NT2/D1 (cell line): ENCODE measurements at regions not wholly inside any gene's neighbourhood (a gene's known extent, or its start where the extent isn't known, plus 50 kb on each side); places are given as distances from the start of the nearest gene placed in this dataset.

Source experiments
- DNase-seq: peaks from one replicate; pipeline ENCODE4 v3.0.0-alpha.2; 2011; ENCODE audit warnings: low read depth, low spot score
- H3K27me3 ChIP-seq: 2 replicates; pipeline ENCODE4 v1.6.0; 2011; ENCODE audit warnings: mild to moderate bottlenecking; ENCODE audit not compliant: insufficient read length, insufficient read depth
- H3K36me3 ChIP-seq: 2 replicates; pipeline ENCODE4 v1.6.1; 2011; ENCODE audit warnings: mild to moderate bottlenecking, low read length, mixed read lengths; ENCODE audit not compliant: insufficient read depth, insufficient read length
- H3K4me1 ChIP-seq: 2 replicates; pipeline ENCODE4 v1.5.1; 2011; ENCODE audit not compliant: insufficient read depth, insufficient read length
- H3K4me3 ChIP-seq: 2 replicates; pipeline ENCODE4 v1.5.1; 2011; ENCODE audit warnings: low read depth; ENCODE audit not compliant: insufficient read length
- H3K9ac ChIP-seq: 2 replicates; pipeline ENCODE4 v1.6.0; 2011; ENCODE audit warnings: low read depth; ENCODE audit not compliant: insufficient read length
- H3K9me3 ChIP-seq: 2 replicates; pipeline ENCODE4 v1.5.1; 2011; ENCODE audit warnings: mild to moderate bottlenecking, low read length; ENCODE audit not compliant: insufficient read depth
- SUZ12 ChIP-seq: IDR thresholded peaks from 2 replicates; pipeline ENCODE4 v1.6.1; 2011; ENCODE audit not compliant: insufficient read length, insufficient read depth; ENCODE audit errors: extremely low read depth
- YY1 ChIP-seq: IDR thresholded peaks from 2 replicates; pipeline ENCODE4 v1.6.1; 2011; ENCODE audit not compliant: insufficient read length, insufficient read depth
- ZNF274 ChIP-seq: IDR thresholded peaks from 2 replicates; pipeline ENCODE4 v1.6.1; 2011; ENCODE audit warnings: mild to moderate bottlenecking, low read depth, low read length

DNA sequence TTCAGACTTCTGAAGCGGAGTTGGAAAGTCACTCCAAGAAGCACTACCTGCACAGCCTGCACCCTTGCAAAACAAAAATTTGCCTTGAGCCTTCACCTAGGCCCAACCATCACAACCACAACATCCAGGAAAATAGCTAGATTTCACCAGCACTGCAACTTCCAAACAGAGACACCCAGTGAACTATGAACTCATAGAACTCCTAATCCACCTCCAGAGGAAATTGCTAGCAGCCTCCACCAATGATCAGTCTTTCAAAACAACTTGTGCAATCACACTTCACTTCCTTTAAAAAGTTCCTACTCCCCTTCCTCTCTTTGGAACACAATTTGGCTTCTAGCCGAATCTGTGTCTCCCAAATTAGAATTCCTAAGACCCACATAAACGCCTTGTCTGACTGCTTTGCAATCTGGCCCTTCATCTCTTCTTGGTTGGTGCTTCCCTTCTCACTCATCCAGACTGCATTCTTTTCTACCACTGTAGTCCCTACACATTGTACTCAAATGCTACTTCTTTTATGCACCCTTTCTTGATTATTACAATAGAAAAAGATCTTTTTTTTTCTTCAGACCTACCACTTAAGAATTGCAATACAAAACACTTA is 489.2 kb upstream of the ARGLU1 start:
- Histone ChIP-seq H3K9ac (no peak overlapping the region), H3K36me3 (no peaks in the 10 kb centered on the region), H3K27me3 (no peaks in the 10 kb centered on the region), H3K4me3 (no peak overlapping the region), H3K9me3 (no peaks in the 10 kb centered on the region), H3K4me1 (no peaks in the 10 kb centered on the region)
- DNase-seq = no peak
- TF ChIP-seq ZNF274 (no peak), YY1 (no peak), SUZ12 (no peak)

DNA sequence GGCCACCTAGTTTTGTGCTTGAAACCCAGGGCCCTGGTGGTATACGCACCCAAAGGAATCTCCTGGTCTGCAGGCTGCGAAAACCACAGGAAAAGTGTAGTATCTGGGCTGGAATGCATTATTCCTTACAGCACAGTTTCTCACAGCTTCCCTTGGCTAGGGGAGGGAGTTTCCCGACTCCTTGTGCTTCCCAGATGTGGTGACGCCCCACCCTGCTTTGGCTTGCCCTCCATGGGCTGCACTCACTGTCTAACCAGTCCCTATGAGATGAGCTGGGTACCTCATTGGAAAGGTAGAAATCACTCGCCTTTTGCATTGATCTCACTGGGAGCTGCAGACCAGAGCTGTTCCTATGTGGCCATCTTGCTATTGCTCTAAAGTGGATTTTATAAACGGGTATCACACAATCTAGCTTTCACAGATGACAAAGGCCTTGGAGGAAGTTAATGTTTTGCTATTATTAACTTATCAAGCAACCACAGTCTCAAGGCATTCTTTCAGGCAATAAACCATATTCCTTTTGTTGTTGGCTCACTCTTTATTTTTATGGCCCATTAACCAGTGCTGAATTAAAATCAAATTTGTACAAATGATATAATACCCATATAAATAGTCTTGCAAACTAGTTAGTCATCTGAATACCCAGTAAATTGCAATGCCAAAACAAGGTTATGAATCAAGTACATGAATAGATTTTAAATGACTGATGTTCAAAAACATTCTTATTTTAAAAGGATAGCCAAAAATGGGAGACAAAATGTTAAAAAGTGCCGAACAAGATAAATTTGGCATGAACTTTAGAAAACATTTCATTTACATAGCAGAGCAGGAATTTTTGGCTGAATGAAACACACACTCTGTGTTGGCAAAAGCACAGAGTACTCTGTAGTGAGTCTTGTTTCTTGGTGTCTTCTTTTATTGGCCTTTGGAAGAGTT is 475.4 kb upstream of the ARGLU1 start:
- Histone ChIP-seq H3K9ac (no peak overlapping the region), H3K9me3 (no peaks in the 10 kb centered on the region), H3K4me1 (no peaks in the 10 kb centered on the region), H3K27me3 (no peaks in the 10 kb centered on the region), H3K4me3 (no peak overlapping the region), H3K36me3 (no peaks in the 10 kb centered on the region)
- no peak for TF ChIP-seq ZNF274
- TF ChIP-seq YY1 = no peak
- no peak for TF ChIP-seq SUZ12
- DNase-seq = no peak

- Histone ChIP-seq H3K4me3 (no peak overlapping the region), H3K9ac (no peak overlapping the region), H3K36me3 (no peaks in the 10 kb centered on the region), H3K9me3 (no peaks in the 10 kb centered on the region), H3K27me3 (no peaks in the 10 kb centered on the region), H3K4me1 (no peaks in the 10 kb centered on the region)
- DNase-seq = no peak
- TF ChIP-seq ZNF274 (no peak), SUZ12 (no peak), YY1 (no peak)
These were observed 467.8 kb upstream of the ARGLU1 start for GRCh38 chr13:107035778-107036177.

GRCh38 chr13:107035186-107035585 is 467.2 kb upstream of the ARGLU1 start:
- Histone ChIP-seq H3K9me3 (no peaks in the 10 kb centered on the region), H3K27me3 (no peaks in the 10 kb centered on the region), H3K4me1 (no peaks in the 10 kb centered on the region), H3K36me3 (no peaks in the 10 kb centered on the region), H3K9ac (no peak overlapping the region), H3K4me3 (no peak overlapping the region)
- DNase-seq = no peak
- TF ChIP-seq ZNF274 (no peak), SUZ12 (no peak), YY1 (no peak)

GRCh38 chr13:107034236-107034872 is 466.4 kb upstream of the ARGLU1 start:
- Histone ChIP-seq H3K4me1 (no peaks in the 10 kb centered on the region), H3K36me3 (no peaks in the 10 kb centered on the region), H3K9me3 (no peaks in the 10 kb centered on the region), H3K9ac (no peak overlapping the region), H3K27me3 (no peaks in the 10 kb centered on the region), H3K4me3 (no peak overlapping the region)
- TF ChIP-seq ZNF274 = no peak
- no peak for TF ChIP-seq YY1
- TF ChIP-seq SUZ12 = no peak
- no peak for DNase-seq

DNA sequence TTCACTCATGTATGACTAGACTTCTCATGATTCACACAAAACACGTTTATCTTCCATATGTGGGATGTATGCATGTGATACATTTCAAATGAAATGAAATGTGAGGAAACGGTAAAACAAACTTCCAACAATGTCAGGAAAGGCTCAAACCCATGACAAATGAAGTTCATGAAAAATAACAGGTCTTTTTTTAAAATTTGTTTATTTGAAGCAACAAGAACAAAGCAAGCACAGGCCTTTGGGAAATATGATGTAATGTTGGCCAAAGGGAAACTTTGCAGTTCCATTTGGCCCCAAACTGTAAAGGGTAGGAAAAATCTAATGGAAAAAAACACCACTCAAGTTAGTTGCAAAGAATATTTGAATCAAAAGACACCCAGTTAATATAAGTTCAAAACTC is 463.8 kb upstream of the ARGLU1 start:
- no peaks in the 10 kb centered on the region for H3K4me1 ChIP-seq
- no peaks in the 10 kb centered on the region for H3K27me3 ChIP-seq
- H3K36me3 ChIP-seq = no peaks in the 10 kb centered on the region
- no peak overlapping the region for H3K9ac ChIP-seq
- no peak for TF ChIP-seq SUZ12
- no peak for TF ChIP-seq YY1
- TF ChIP-seq ZNF274 = no peak
- DNase-seq = no peak
- H3K9me3 ChIP-seq = no peaks in the 10 kb centered on the region
- no peak overlapping the region for H3K4me3 ChIP-seq

DNA sequence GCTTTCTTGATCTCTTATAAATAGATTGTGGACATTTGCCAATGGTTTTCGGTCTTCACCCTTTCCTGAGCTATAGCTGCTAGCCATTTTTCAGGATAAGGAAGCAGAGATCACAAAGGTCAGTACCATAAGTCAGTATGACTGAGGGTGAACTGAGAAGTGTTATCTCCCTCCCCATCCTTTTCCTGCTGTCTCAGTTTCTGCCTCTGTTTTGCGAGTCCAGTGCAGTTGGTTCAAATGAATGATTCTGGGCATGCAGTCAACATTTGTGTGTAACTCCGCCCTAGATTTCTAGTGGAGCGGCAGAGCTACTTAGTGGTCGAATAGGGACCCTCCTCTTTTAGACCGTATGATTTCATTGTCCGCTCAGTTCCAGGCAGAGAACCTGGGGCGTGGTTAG is 460.8 kb upstream of the ARGLU1 start:
- no peak overlapping the region for H3K4me3 ChIP-seq
- no peaks in the 10 kb centered on the region for H3K27me3 ChIP-seq
- no peaks in the 10 kb centered on the region for H3K36me3 ChIP-seq
- TF ChIP-seq YY1 (no peak), ZNF274 (no peak), SUZ12 (no peak)
- H3K4me1 ChIP-seq = no peaks in the 10 kb centered on the region
- no peak for DNase-seq
- no peaks in the 10 kb centered on the region for H3K9me3 ChIP-seq
- no peak overlapping the region for H3K9ac ChIP-seq
